Tibial nerve (tissue), 4 donors: ENCODE measurements at regions not wholly inside any gene's neighbourhood (a gene's known extent, or its start where the extent isn't known, plus 50 kb on each side); places are given as distances from the start of the nearest gene placed in this dataset.

ENCODE experiments used
- DNase-seq, 2 donors: peaks; one replicate each; pipeline ENCODE4 v3.0.0-alpha.2; 2019; ENCODE audit warnings: low spot score in 2 of 2
- H3K27ac ChIP-seq, 4 donors: fragments of 200-600 bp; sonication (generic) in 3 of 4; one replicate each; pipeline ENCODE4 v1.5.1; 2017 to 2019; ENCODE audit warnings: mild to moderate bottlenecking in 1 of 4
- H3K27me3 ChIP-seq, 2 donors: fragments of 200-600 bp; sonication (generic) in 1 of 2; one replicate each; pipeline versions ENCODE4 v1.5.1 to v1.6.0; 2017 to 2019
- H3K36me3 ChIP-seq, 3 donors: fragments of 200-600 bp; sonication (generic); one replicate each; pipeline ENCODE4 v1.5.1; 2018 to 2019
- H3K4me1 ChIP-seq, 4 donors: fragments of 200-600 bp; sonication (generic) in 3 of 4; one replicate each; pipeline ENCODE4 v1.5.1; 2017 to 2019
- H3K4me3 ChIP-seq, 4 donors: fragments of 200-600 bp; sonication (generic) in 3 of 4; one replicate each; pipeline ENCODE4 v1.5.1; 2017 to 2019; ENCODE audit warnings: mild to moderate bottlenecking in 1 of 4, moderate library complexity in 1 of 4
- H3K9me3 ChIP-seq, 4 donors: fragments of 200-600 bp; sonication (generic) in 3 of 4; one replicate each; pipeline ENCODE4 v1.5.1; 2017 to 2019
- CTCF ChIP-seq, 5 experiments: fragments of 200-600 bp in 3 of 5; fragments of 450-650 bp in 2 of 5; sonication (generic) in 3 of 5; IDR thresholded peaks; one replicate each; pipeline ENCODE4 v1.5.1; 2016 to 2019; ENCODE audit warnings: antibody characterized with exemption in 5 of 5, mild to moderate bottlenecking in 3 of 5, moderate library complexity in 2 of 5
- EP300 ChIP-seq, 2 donors: sonication (generic); formaldehyde crosslinking; IDR thresholded peaks; one replicate each; pipeline ENCODE4 v1.6.1; 2017; ENCODE audit warnings: antibody characterized with exemption in 2 of 2, mild to moderate bottlenecking in 1 of 2
- POLR2A ChIP-seq, 2 donors: fragments of 450-650 bp; IDR thresholded peaks; one replicate each; pipeline ENCODE4 v1.6.1; 2017; ENCODE audit warnings: antibody characterized with exemption in 2 of 2, mild to moderate bottlenecking in 2 of 2, moderate library complexity in 2 of 2
- WGBS, 2 donors: methylation state at CpG; one replicate each; pipeline ENCODE4 v1.1.5; 2018; 5-methylcytosine and 5-hydroxymethylcytosine counted together

- Histone ChIP-seq H3K4me3 (no peak overlapping the region), H3K36me3 (no peaks in the 10 kb centered on the region), H3K9me3 (peaks cover 0 to 2% (median 0%) of the 10 kb centered on the region in 4 donors), H3K4me1 (no peaks in the 10 kb centered on the region), H3K27ac (no peak overlapping the region), H3K27me3 (no peaks in the 10 kb centered on the region)
- 88% methylated on average over 3 of the region's 3 CpGs for WGBS, 2 donors
- TF ChIP-seq CTCF (IDR thresholded peaks at IDR 0.05) (no peak), POLR2A (IDR thresholded peaks at IDR 0.05) (no peak), EP300 (IDR thresholded peaks at IDR 0.05) (no peak)
- DNase-seq: no peak
Measured at GRCh38 chr12:92218394-92219077, 72.9 kb upstream of the BTG1 start.

GRCh38 chr12:92216092-92216491 lies 70.4 kb upstream of the BTG1 start:
- DNase-seq: no peak
- H3K9me3 ChIP-seq: peaks cover 0 to 2% (median 0%) of the 10 kb centered on the region in 4 donors
- 12 to 17% methylated on average over 1 of the region's 1 CpG for WGBS, 2 donors
- H3K4me1 ChIP-seq: no peaks in the 10 kb centered on the region
- TF ChIP-seq CTCF (IDR thresholded peaks at IDR 0.05) (no peak), EP300 (IDR thresholded peaks at IDR 0.05) (no peak), POLR2A (IDR thresholded peaks at IDR 0.05) (no peak)
- H3K4me3 ChIP-seq: no peak overlapping the region
- no peaks in the 10 kb centered on the region for H3K36me3 ChIP-seq
- no peak overlapping the region for H3K27ac ChIP-seq
- no peaks in the 10 kb centered on the region for H3K27me3 ChIP-seq

GRCh38 chr12:92215358-92215757 lies 69.7 kb upstream of the BTG1 start:
- Histone ChIP-seq H3K4me3 (no peak overlapping the region), H3K36me3 (no peaks in the 10 kb centered on the region), H3K27me3 (no peaks in the 10 kb centered on the region), H3K27ac (no peak overlapping the region), H3K9me3 (peaks cover 0 to 2% (median 0%) of the 10 kb centered on the region in 4 donors), H3K4me1 (no peaks in the 10 kb centered on the region)
- WGBS, 2 donors: 97% methylated on average over 5 of the region's 5 CpGs
- DNase-seq: no peak
- no peak for TF ChIP-seq EP300 (IDR thresholded peaks at IDR 0.05)
- TF ChIP-seq POLR2A (IDR thresholded peaks at IDR 0.05): no peak

GRCh38 chr12:92213166-92213565 lies 67.5 kb upstream of the BTG1 start:
- Histone ChIP-seq H3K4me1 (no peaks in the 10 kb centered on the region), H3K27me3 (no peaks in the 10 kb centered on the region), H3K4me3 (no peak overlapping the region), H3K36me3 (no peaks in the 10 kb centered on the region), H3K27ac (peak overlapping the region in 1 of 4 donors; percentile 23), H3K9me3 (peaks cover 0 to 2% (median 0%) of the 10 kb centered on the region in 4 donors)
- no peak for DNase-seq
- WGBS, 2 donors: 83 to 84% methylated on average over 2 of the region's 2 CpGs
- TF ChIP-seq CTCF (IDR thresholded peaks at IDR 0.05): no peak
- no peak for TF ChIP-seq POLR2A (IDR thresholded peaks at IDR 0.05)
- TF ChIP-seq EP300 (IDR thresholded peaks at IDR 0.05): no peak

GRCh38 chr12:92210071-92210470 lies 64.4 kb upstream of the BTG1 start:
- Histone ChIP-seq H3K36me3 (no peaks in the 10 kb centered on the region), H3K27ac (no peak overlapping the region), H3K4me3 (no peak overlapping the region), H3K4me1 (no peaks in the 10 kb centered on the region), H3K9me3 (peaks cover 0 to 2% (median 0%) of the 10 kb centered on the region in 4 donors), H3K27me3 (no peaks in the 10 kb centered on the region)
- DNase-seq: no peak
- TF ChIP-seq EP300 (IDR thresholded peaks at IDR 0.05) (no peak), POLR2A (IDR thresholded peaks at IDR 0.05) (no peak), CTCF (IDR thresholded peaks at IDR 0.05) (no peak)
- 93 to 95% methylated on average over 4 of the region's 4 CpGs for WGBS, 2 donors
